ENCODE measurements at regions not wholly inside any gene's neighbourhood (a gene's known extent, or its start where the extent isn't known, plus 50 kb on each side); places are given as distances from the start of the nearest gene placed in this dataset.
A peak's percentile ranks its signal among the peaks of the same experiment; 100 is the strongest.

GRCh38 chr9:81174023-81174422 is 515.3 kb downstream of the TLE1 start:
- no peak for DNase-seq

GRCh38 chr9:81171689-81172088 is 517.7 kb downstream of the TLE1 start:
- no peak for DNase-seq

GRCh38 chr9:81162361-81162760 is 527.0 kb downstream of the TLE1 start:
- no peak for DNase-seq

- DNase-seq: no peak
Measured at GRCh38 chr9:81156381-81156780, 533.0 kb downstream of the TLE1 start.

GRCh38 chr9:81150016-81150625 is 539.2 kb downstream of the TLE1 start:
- no peak for DNase-seq

- DNase-seq: peak; percentile 47
Measured at GRCh38 chr9:81146684-81147337, 542.5 kb downstream of the TLE1 start.

GRCh38 chr9:81146241-81146640 is 543.1 kb downstream of the TLE1 start:
- no peak for DNase-seq

- DNase-seq: peak; percentile 21
Measured at GRCh38 chr9:81145331-81145963, 543.9 kb downstream of the TLE1 start.

GRCh38 chr9:81141961-81142360 is 547.4 kb downstream of the TLE1 start:
- no peak for DNase-seq

GRCh38 chr9:81137976-81138568 is 551.3 kb downstream of the TLE1 start:
- no peak for DNase-seq

- no peak for DNase-seq
Measured at GRCh38 chr9:81132796-81133195, 556.6 kb downstream of the TLE1 start.

- no peak for DNase-seq
Measured at GRCh38 chr9:81132318-81132717, 557.0 kb downstream of the TLE1 start.

- DNase-seq: no peak
Measured at GRCh38 chr9:81128701-81129100, 560.6 kb downstream of the TLE1 start.

GRCh38 chr9:81125446-81126092 is 563.8 kb downstream of the TLE1 start:
- DNase-seq: peak; percentile 40

- DNase-seq: no peak
Measured at GRCh38 chr9:81123526-81123925, 565.8 kb downstream of the TLE1 start.

GRCh38 chr9:81122749-81123148 is 566.6 kb downstream of the TLE1 start:
- no peak for DNase-seq

GRCh38 chr9:81119591-81119990 is 569.8 kb downstream of the TLE1 start:
- no peak for DNase-seq

- no peak for DNase-seq
Measured at GRCh38 chr9:81118416-81118815, 570.9 kb downstream of the TLE1 start.

GRCh38 chr9:81116340-81117137 is 572.8 kb downstream of the TLE1 start:
- DNase-seq: no peak

- DNase-seq: no peak
Measured at GRCh38 chr9:81113453-81114124, 575.8 kb downstream of the TLE1 start.

GRCh38 chr9:81112627-81113452 is 576.5 kb downstream of the TLE1 start:
- DNase-seq: no peak
